Transverse colon (tissue), 4 donors: ENCODE measurements at regions not wholly inside any gene's neighbourhood (a gene's known extent, or its start where the extent isn't known, plus 50 kb on each side); places are given as distances from the start of the nearest gene placed in this dataset.

Experiments used
- DNase-seq: peaks from one replicate; pipeline ENCODE4 v3.0.0-alpha.2; 2019
- H3K27ac ChIP-seq, 4 donors: fragments of 200-600 bp; sonication (generic); 2 replicates each; pipeline ENCODE4 v1.5.1; 2016 to 2018; ENCODE audit warnings: inconsistent platforms in 4 of 4
- H3K27me3 ChIP-seq: fragments of 200-600 bp; sonication (generic); 2 replicates; pipeline ENCODE4 v1.5.1; 2017; ENCODE audit warnings: inconsistent platforms
- H3K36me3 ChIP-seq, 4 donors: fragments of 200-600 bp; sonication (generic); 2 replicates each; pipeline ENCODE4 v1.5.1; 2017 to 2019; ENCODE audit warnings: inconsistent platforms in 4 of 4
- H3K4me1 ChIP-seq, 4 donors: fragments of 200-600 bp; sonication (generic); 2 replicates each; pipeline ENCODE4 v1.5.1; 2017 to 2020; ENCODE audit warnings: inconsistent platforms in 4 of 4
- H3K4me3 ChIP-seq, 4 donors: fragments of 200-600 bp; sonication (generic); 1 replicate in 1 of 4; 2 replicates in 3 of 4; pipeline versions ENCODE4 v1.5.1 to v1.6.1; 2017 to 2019; ENCODE audit warnings: inconsistent platforms in 4 of 4
- H3K9me3 ChIP-seq, 2 donors: fragments of 200-600 bp; sonication (generic); 2 replicates each; pipeline ENCODE4 v1.5.1; 2017 to 2019; ENCODE audit warnings: inconsistent platforms in 2 of 2
- EP300 ChIP-seq: sonication (generic); formaldehyde crosslinking; IDR thresholded peaks from one replicate; pipeline ENCODE4 v1.6.1; 2017; ENCODE audit warnings: antibody characterized with exemption, low read depth
- POLR2A ChIP-seq: fragments of 450-650 bp; IDR thresholded peaks from one replicate; pipeline ENCODE4 v1.6.1; 2016; ENCODE audit warnings: antibody characterized with exemption, mild to moderate bottlenecking, moderate library complexity
- POLR2AphosphoS5 ChIP-seq, 3 donors: sonication (generic); formaldehyde crosslinking; IDR thresholded peaks; one replicate each; pipeline ENCODE4 v1.6.1; 2016; ENCODE audit warnings: antibody characterized with exemption in 3 of 3
- WGBS, 2 donors: methylation state at CpG; one replicate each; pipeline ENCODE4 v1.1.5; 2018; ENCODE audit warnings: low coverage in 1 of 2; 5-methylcytosine and 5-hydroxymethylcytosine counted together
- in situ Hi-C, 4 donors: fragments of 200-750 bp; cut with MboI; loops; one replicate each; pipeline versions ENCODE4 v1.15.0 to v1.15.1; 2017; ENCODE audit warnings: low sequenced_read_pairs in 3 of 4, low pct_ligation_motif_present in 1 of 4, low pct_unique_long_range_greater_than_20kb in 1 of 4
- intact Hi-C: fragments of 100-400 bp; cut with DNase I; formaldehyde crosslinking; loops from one replicate; pipeline ENCODE4 v1.15.1; 2023; ENCODE audit warnings: low total_unique reads
- TF ChIP-seq, protein P1 (sequence below), 5 experiments: fragments of 200-600 bp in 3 of 5; fragments of 450-650 bp in 2 of 5; sonication (generic) in 3 of 5; IDR thresholded peaks; 1 replicate in 2 of 5; 2 replicates in 3 of 5; pipeline ENCODE4 v1.5.1; 2016 to 2017; ENCODE audit warnings: antibody characterized with exemption in 5 of 5, inconsistent platforms in 3 of 5, mild to moderate bottlenecking in 2 of 5, moderate library complexity in 1 of 5

DNA sequence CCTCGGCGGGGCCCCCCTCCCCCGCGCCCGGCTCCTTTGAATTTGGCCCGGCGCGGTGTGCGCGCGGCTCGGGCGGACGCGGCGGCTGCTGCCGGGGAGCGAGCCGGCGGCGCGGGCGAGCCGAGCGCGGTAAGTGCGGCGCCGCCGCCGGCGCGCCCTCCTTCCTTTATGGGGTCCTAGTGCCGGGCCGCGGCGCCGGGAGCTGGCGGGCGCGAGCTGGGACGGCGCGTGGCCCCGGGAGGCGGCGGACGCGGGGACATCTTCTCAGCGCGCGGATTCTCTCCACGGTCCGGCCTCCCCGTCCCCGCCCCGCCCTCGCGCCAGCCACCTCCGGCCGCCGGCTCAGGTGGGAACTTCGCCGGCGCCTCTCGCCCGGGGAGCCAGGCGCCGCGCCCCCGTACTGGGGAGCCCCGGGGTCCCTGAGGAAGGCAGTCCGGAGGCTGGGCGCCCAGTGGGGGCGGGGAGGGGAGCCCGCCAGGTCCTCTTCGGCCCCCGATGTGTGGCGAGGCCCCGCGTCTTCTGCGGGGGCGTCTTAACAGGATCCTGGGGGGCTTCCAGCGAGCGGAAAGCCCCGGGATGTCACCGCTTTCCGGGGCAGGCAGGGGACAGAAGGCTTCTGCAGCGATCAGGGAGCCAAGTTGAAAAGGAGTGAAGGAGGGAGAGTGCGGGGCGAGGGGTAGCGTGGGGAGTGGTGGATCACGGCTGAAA is 98.4 kb upstream of the TENM3 start:
- Histone ChIP-seq H3K9me3 (no peaks in the 10 kb centered on the region), H3K4me3 (peak overlapping the region; percentile 33 to 73 (median 47)), H3K27me3 (peaks cover 100% of the 10 kb centered on the region), H3K4me1 (peaks cover 11 to 36% (median 25%) of the 10 kb centered on the region in 4 donors), H3K27ac (no peak overlapping the region), H3K36me3 (no peaks in the 10 kb centered on the region)
- in situ Hi-C loops (no loop called here), intact Hi-C loops (no loop called here)
- WGBS, 2 donors = 2% methylated on average over 75 of the region's 93 CpGs; no CpG with 5 or more reads in 1 of the 2 donors
- TF ChIP-seq POLR2AphosphoS5 (IDR thresholded peaks at IDR 0.05) = no peak
- TF ChIP-seq, protein P1, sequence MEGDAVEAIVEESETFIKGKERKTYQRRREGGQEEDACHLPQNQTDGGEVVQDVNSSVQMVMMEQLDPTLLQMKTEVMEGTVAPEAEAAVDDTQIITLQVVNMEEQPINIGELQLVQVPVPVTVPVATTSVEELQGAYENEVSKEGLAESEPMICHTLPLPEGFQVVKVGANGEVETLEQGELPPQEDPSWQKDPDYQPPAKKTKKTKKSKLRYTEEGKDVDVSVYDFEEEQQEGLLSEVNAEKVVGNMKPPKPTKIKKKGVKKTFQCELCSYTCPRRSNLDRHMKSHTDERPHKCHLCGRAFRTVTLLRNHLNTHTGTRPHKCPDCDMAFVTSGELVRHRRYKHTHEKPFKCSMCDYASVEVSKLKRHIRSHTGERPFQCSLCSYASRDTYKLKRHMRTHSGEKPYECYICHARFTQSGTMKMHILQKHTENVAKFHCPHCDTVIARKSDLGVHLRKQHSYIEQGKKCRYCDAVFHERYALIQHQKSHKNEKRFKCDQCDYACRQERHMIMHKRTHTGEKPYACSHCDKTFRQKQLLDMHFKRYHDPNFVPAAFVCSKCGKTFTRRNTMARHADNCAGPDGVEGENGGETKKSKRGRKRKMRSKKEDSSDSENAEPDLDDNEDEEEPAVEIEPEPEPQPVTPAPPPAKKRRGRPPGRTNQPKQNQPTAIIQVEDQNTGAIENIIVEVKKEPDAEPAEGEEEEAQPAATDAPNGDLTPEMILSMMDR (IDR thresholded peaks at IDR 0.05) = no peak
- no peak for TF ChIP-seq POLR2A
- no peak for TF ChIP-seq EP300
- DNase-seq = no peak

DNA sequence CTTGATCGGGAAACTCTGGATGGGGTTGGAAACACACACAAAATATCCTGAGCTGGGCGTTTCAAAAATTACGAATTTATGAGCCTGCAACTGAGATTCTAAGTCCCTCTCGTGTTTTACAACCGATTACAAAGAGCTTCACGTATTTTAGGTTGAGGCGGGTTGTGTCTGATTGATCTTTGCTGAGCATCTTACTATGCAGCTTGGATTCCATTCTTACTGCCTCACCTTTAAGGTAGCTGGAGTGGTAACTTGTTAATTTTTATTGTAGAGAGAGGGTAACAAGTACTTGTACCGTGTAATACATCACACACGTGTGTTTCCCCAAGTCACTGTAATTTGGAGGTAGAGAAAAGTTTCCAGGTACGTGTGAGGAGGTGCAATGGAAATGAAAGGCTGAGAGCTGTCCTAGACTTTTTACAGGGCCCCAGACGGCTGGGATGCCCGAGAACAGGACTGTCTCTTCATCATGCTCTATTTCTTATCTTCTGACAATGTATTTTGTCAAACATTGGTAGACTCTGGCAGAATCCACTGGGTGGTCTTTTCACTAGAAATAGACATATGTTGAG is 97.8 kb upstream of the TENM3 start:
- peak overlapping the region in 2 of 4 donors; percentile 49 to 73 for H3K4me3 ChIP-seq
- in situ Hi-C loops (no loop called here), intact Hi-C loops (no loop called here)
- DNase-seq = no peak
- no peaks in the 10 kb centered on the region for H3K36me3 ChIP-seq
- H3K27ac ChIP-seq = no peak overlapping the region
- H3K4me1 ChIP-seq = peaks cover 11 to 36% (median 25%) of the 10 kb centered on the region in 4 donors
- H3K27me3 ChIP-seq = peaks cover 100% of the 10 kb centered on the region
- H3K9me3 ChIP-seq = no peaks in the 10 kb centered on the region
- 11% methylated on average over 12 of the region's 12 CpGs; no CpG with 5 or more reads in 1 of the 2 donors for WGBS, 2 donors
- no peak for TF ChIP-seq POLR2AphosphoS5 (IDR thresholded peaks at IDR 0.05)
- TF ChIP-seq POLR2A = no peak
- TF ChIP-seq EP300 = no peak
- TF ChIP-seq, protein P1 (IDR thresholded peaks at IDR 0.05) = no peak

DNA sequence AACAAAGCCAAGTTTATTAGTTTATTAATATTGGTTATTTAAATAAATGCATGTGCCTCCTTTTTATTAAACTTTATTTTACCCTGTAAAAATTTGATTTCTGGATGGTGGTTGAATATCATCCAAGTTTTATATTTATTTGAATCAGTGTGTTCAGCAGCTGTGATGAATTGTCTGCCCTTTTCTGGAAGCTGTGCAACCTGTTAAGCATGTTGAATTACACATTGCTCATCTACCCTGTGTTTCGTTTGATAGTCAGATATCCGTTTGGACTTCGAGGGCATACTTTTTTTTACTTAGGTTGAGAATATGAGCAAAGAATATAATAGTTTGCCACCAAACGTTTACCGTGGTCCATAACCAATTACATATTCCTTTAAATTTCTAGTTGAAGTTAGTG is 95.8 kb upstream of the TENM3 start:
- H3K4me1 ChIP-seq = peaks cover 11 to 25% (median 22%) of the 10 kb centered on the region in 4 donors
- no peaks in the 10 kb centered on the region for H3K36me3 ChIP-seq
- WGBS, 2 donors = 51 to 62% methylated on average over 5 of the region's 5 CpGs
- no peak overlapping the region for H3K4me3 ChIP-seq
- TF ChIP-seq POLR2A (no peak), EP300 (no peak), POLR2AphosphoS5 (IDR thresholded peaks at IDR 0.05) (no peak)
- TF ChIP-seq, protein P1 (IDR thresholded peaks at IDR 0.05) = no peak
- H3K27ac ChIP-seq = no peak overlapping the region
- H3K27me3 ChIP-seq = peaks cover 96% of the 10 kb centered on the region
- intact Hi-C loops = no loop called here
- no peak for DNase-seq
- H3K9me3 ChIP-seq = no peaks in the 10 kb centered on the region
- in situ Hi-C loops = no loop called here

DNA sequence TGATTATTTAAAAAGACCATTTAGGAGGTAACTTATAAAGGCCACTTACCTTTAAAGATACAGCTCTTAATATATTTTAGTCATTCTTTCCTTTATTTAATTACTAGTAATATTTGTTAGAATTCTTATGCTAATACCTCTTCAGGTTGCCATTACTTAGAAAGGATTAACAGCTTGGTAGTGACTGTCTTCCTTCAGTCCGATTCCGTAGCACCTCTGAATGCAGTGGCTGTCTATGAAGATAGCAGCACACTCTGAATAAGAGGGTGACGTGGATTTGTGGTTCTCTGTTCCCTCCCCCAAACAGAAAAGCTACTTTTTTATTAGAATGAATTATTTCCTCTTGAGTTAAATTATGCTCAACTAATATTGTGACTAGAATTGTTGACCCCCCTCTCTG is 92.6 kb upstream of the TENM3 start:
- 74 to 92% methylated on average over 3 of the region's 3 CpGs for WGBS, 2 donors
- in situ Hi-C loops = no loop called here
- no peak for DNase-seq
- Histone ChIP-seq H3K27me3 (peaks cover 66% of the 10 kb centered on the region), H3K9me3 (no peaks in the 10 kb centered on the region), H3K4me1 (no peaks in the 10 kb centered on the region), H3K4me3 (no peak overlapping the region), H3K27ac (no peak overlapping the region), H3K36me3 (no peaks in the 10 kb centered on the region)
- intact Hi-C loops = no loop called here
- TF ChIP-seq POLR2A (no peak), EP300 (no peak), POLR2AphosphoS5 (IDR thresholded peaks at IDR 0.05) (no peak)
- TF ChIP-seq, protein P1 (IDR thresholded peaks at IDR 0.05) = no peak
